IMR-90 (cell line): ENCODE measurements at regions not wholly inside any gene's neighbourhood (a gene's known extent, or its start where the extent isn't known, plus 50 kb on each side); places are given as distances from the start of the nearest gene placed in this dataset.

Experiments
- ATAC-seq: fragments of 200-7000 bp; cut with Tn5 transposase; 2 replicates; pipeline ENCODE4 v1.9.1; 2020; ENCODE audit warnings: low read depth, mild to moderate bottlenecking, moderate library complexity
- BruUV-seq: library from RNA; stranded (reverse); fragments of 400-500 nt; replicated peaks from 2 replicates; lab custom pipeline; 2021; lab: Mats Ljungman, UMichigan
- CTCF ChIA-PET: fragments of 300-600 bp; formaldehyde crosslinking; extraction: SDS; loops from one replicate; lab custom pipeline; 2021; ENCODE audit warnings: antibody characterized with exemption; lab: Yijun Ruan, JAX
- POLR2A ChIA-PET: fragments of 300-600 bp; sonication (Branson Sonifier 250); formaldehyde crosslinking; loops from one replicate; lab custom pipeline; 2022; ENCODE audit warnings: antibody characterized with exemption; ENCODE audit not compliant: unreplicated experiment; lab: Charles Lee
- DNase-seq: peaks from one replicate; pipeline ENCODE4 v3.0.0; 2013
- H2AFZ ChIP-seq: replicated peaks from 2 replicates; pipeline ENCODE3; 2013; ENCODE audit warnings: low read length, mild to moderate bottlenecking; ENCODE audit not compliant: poor library complexity
- H2AK5ac ChIP-seq: 2 replicates; pipeline ENCODE4 v1.6.1; 2013; ENCODE audit warnings: low read depth, low read length, inconsistent platforms
- H2AK9ac ChIP-seq: replicated peaks from 2 replicates; pipeline ENCODE3; 2013; ENCODE audit warnings: mild to moderate bottlenecking, low read depth, low read length, moderate library complexity; ENCODE audit not compliant: poor library complexity
- H2BK120ac ChIP-seq: 2 replicates; pipeline ENCODE4 v1.6.1; 2013; ENCODE audit warnings: low read depth, low read length, inconsistent platforms
- H2BK15ac ChIP-seq: 3 replicates; pipeline ENCODE4 v1.6.1; 2013; ENCODE audit warnings: low read depth, low read length, inconsistent platforms
- H2BK20ac ChIP-seq: 2 replicates; pipeline ENCODE4 v1.6.1; 2013; ENCODE audit warnings: low read depth, mild to moderate bottlenecking, inconsistent platforms, low read length, moderate library complexity
- H2BK5ac ChIP-seq: 2 replicates; pipeline ENCODE4 v1.6.1; 2013; ENCODE audit warnings: mild to moderate bottlenecking, low read depth, low read length, inconsistent platforms; ENCODE audit not compliant: poor library complexity, severe bottlenecking
- H3K14ac ChIP-seq: replicated peaks from 2 replicates; pipeline ENCODE4 v1.6.1; 2013; ENCODE audit warnings: low read depth, low read length, inconsistent platforms
- H3K18ac ChIP-seq: 2 replicates; pipeline ENCODE4 v1.6.1; 2013; ENCODE audit warnings: low read depth, low read length, control low read depth
- H3K23ac ChIP-seq: 2 replicates; pipeline ENCODE4 v1.6.1; 2013; ENCODE audit warnings: low read depth, low read length, inconsistent platforms
- H3K27ac ChIP-seq: 2 replicates; pipeline ENCODE4 v1.5.1; 2013; ENCODE audit warnings: mild to moderate bottlenecking, control low read depth, low read length; ENCODE audit not compliant: insufficient read depth
- H3K27me3 ChIP-seq: 2 replicates; pipeline ENCODE4 v1.6.1; 2013; ENCODE audit warnings: low read length; ENCODE audit not compliant: control insufficient read depth, insufficient read depth
- H3K36me3 ChIP-seq: 2 replicates; pipeline ENCODE4 v1.6.1; 2013; ENCODE audit warnings: low read length, mixed read lengths; ENCODE audit not compliant: control insufficient read depth, insufficient read depth
- H3K4ac ChIP-seq: 2 replicates; pipeline ENCODE4 v1.6.1; 2013; ENCODE audit warnings: low read depth, low read length, inconsistent platforms
- H3K4me1 ChIP-seq: 2 replicates; pipeline ENCODE4 v1.6.1; 2013; ENCODE audit warnings: low read length, mixed read lengths; ENCODE audit not compliant: control insufficient read depth, insufficient read depth
- H3K4me2 ChIP-seq: 2 replicates; pipeline ENCODE4 v1.6.1; 2013; ENCODE audit warnings: low read depth, mild to moderate bottlenecking, control low read depth, low read length, moderate library complexity
- H3K4me3 ChIP-seq: 2 replicates; pipeline ENCODE4 v1.5.1; 2013; ENCODE audit warnings: low read depth, mild to moderate bottlenecking, control low read depth, low read length, moderate library complexity; ENCODE audit not compliant: insufficient read depth
- H3K56ac ChIP-seq: 2 replicates; pipeline ENCODE4 v1.6.1; 2013; ENCODE audit warnings: low read length, inconsistent platforms; ENCODE audit not compliant: insufficient read depth; ENCODE audit errors: extremely low read depth
- H3K79me1 ChIP-seq, 2 experiments: 2 replicates each; pipeline ENCODE4 v1.6.1; 2013; ENCODE audit warnings: low read length in 2 of 2, inconsistent platforms in 1 of 2, low read depth in 1 of 2
- H3K9ac ChIP-seq: 2 replicates; pipeline ENCODE4 v1.6.1; 2013; ENCODE audit warnings: low read depth, low read length, control low read depth
- H3K9me1 ChIP-seq: 2 replicates; pipeline ENCODE4 v1.6.1; 2013; ENCODE audit warnings: low read length, inconsistent platforms; ENCODE audit not compliant: insufficient read depth
- H3K9me3 ChIP-seq: 2 replicates; pipeline ENCODE4 v1.6.1; 2013; ENCODE audit warnings: low read length; ENCODE audit not compliant: control insufficient read depth, insufficient read depth
- H4K20me1 ChIP-seq: 2 replicates; pipeline ENCODE4 v1.6.1; 2013; ENCODE audit warnings: low read length, inconsistent platforms; ENCODE audit not compliant: insufficient read depth
- H4K5ac ChIP-seq: 2 replicates; pipeline ENCODE4 v1.6.1; 2013; ENCODE audit warnings: mild to moderate bottlenecking, low read depth, low read length, control low read depth
- H4K8ac ChIP-seq, 2 experiments: 2 replicates each; pipeline ENCODE4 v1.6.1; 2013; ENCODE audit warnings: low read depth in 2 of 2, low read length in 2 of 2, control low read depth in 1 of 2, inconsistent platforms in 1 of 2
- H4K91ac ChIP-seq: 2 replicates; pipeline ENCODE4 v1.6.1; 2013; ENCODE audit warnings: low read depth, low read length, inconsistent platforms; ENCODE audit not compliant: insufficient read depth
- BHLHE40 ChIP-seq: fragments of 150-350 bp; IDR thresholded peaks from 2 replicates; pipeline ENCODE4 v1.6.1; 2016; ENCODE audit warnings: mild to moderate bottlenecking, low read depth, low read length
- CEBPB ChIP-seq: IDR thresholded peaks from 2 replicates; pipeline ENCODE4 v1.6.1; 2012; ENCODE audit warnings: low read depth, low read length, improper control_type of control experiment
- CHD1 ChIP-seq: IDR thresholded peaks from 2 replicates; pipeline ENCODE4 v1.6.1; 2012; ENCODE audit warnings: low read depth, low read length, improper control_type of control experiment
- CTCF ChIP-seq: conservative IDR thresholded peaks from 2 replicates; pipeline ENCODE4 v1.5.1; 2012; ENCODE audit warnings: mild to moderate bottlenecking, low read depth, low read length, improper control_type of control experiment
- FOS ChIP-seq: fragments of 150-350 bp; IDR thresholded peaks from 2 replicates; pipeline ENCODE4 v1.6.1; 2016; ENCODE audit warnings: low read depth, low read length
- MAFK ChIP-seq: IDR thresholded peaks from 2 replicates; pipeline ENCODE4 v1.6.1; 2012; ENCODE audit warnings: low read depth, low read length, improper control_type of control experiment
- MAZ ChIP-seq: IDR thresholded peaks from 2 replicates; pipeline ENCODE4 v1.6.1; 2012; ENCODE audit warnings: low read depth, mild to moderate bottlenecking, low read length, improper control_type of control experiment, moderate library complexity, borderline replicate concordance
- MXI1 ChIP-seq: IDR thresholded peaks from 2 replicates; pipeline ENCODE4 v1.6.1; 2012; ENCODE audit warnings: low read depth, mild to moderate bottlenecking, low read length, moderate library complexity, borderline replicate concordance
- NFE2L2 ChIP-seq: fragments of 150-350 bp; IDR thresholded peaks from 2 replicates; pipeline ENCODE4 v1.6.1; 2016; ENCODE audit warnings: low read depth, mild to moderate bottlenecking, low read length
- POLR2A ChIP-seq: IDR thresholded peaks from 2 replicates; pipeline ENCODE4 v1.6.1; 2012; ENCODE audit warnings: mild to moderate bottlenecking, low read depth, low read length
- RAD21 ChIP-seq: IDR thresholded peaks from 2 replicates; pipeline ENCODE4 v1.6.1; 2012; ENCODE audit warnings: low read length, improper control_type of control experiment
- RCOR1 ChIP-seq: IDR thresholded peaks from 2 replicates; pipeline ENCODE4 v1.6.1; 2012; ENCODE audit warnings: mild to moderate bottlenecking, low read length, improper control_type of control experiment; ENCODE audit not compliant: insufficient replicate concordance
- RFX5 ChIP-seq: IDR thresholded peaks from 2 replicates; pipeline ENCODE4 v1.8.0; 2012; ENCODE audit warnings: low read depth, mild to moderate bottlenecking, low read length, moderate library complexity
- SMC3 ChIP-seq: fragments of 150-350 bp; IDR thresholded peaks from 2 replicates; pipeline ENCODE4 v1.6.1; 2016; ENCODE audit warnings: low read depth, mild to moderate bottlenecking, antibody characterized with exemption, low read length, moderate library complexity
- whole genome bisulfite sequencing, 2 experiments: methylation state at CpG; one replicate each; pipeline versions ENCODE4 v1.1.5 to v1.1.7; 2013; ENCODE audit warnings: missing lambda C conversion rate in 2 of 2; ENCODE audit not compliant: insufficient read length in 1 of 2; ENCODE audit errors: extremely low coverage in 2 of 2; 5-methylcytosine and 5-hydroxymethylcytosine counted together
- dilution Hi-C: fragments of 300-500 bp; cut with HindIII; formaldehyde crosslinking; loops from one replicate; pipeline ENCODE4 v1.14.3; 2018; ENCODE audit warnings: low sequenced_read_pairs; ENCODE audit not compliant: unreplicated experiment
- in situ Hi-C: fragments of 300-500 bp; cut with MboI; formaldehyde crosslinking; loops from 3 replicates; pipeline ENCODE4 v1.14.3; 2019; ENCODE audit warnings: low sequenced_read_pairs, inconsistent platforms, mixed read lengths
- intact Hi-C: fragments of 100-400 bp; cut with micrococcal nuclease; formaldehyde crosslinking; loops from 2 replicates; pipeline ENCODE4 v1.10.0; 2022
- TF ChIP-seq, protein P1 (sequence below): fragments of 150-350 bp; IDR thresholded peaks from 2 replicates; pipeline ENCODE4 v1.6.1; 2016; ENCODE audit warnings: low read depth, mild to moderate bottlenecking, low read length, moderate library complexity, borderline replicate concordance
- TF ChIP-seq, protein P2 (sequence below): fragments of 150-350 bp; IDR thresholded peaks from 2 replicates; pipeline ENCODE4 v1.6.1; 2017; ENCODE audit warnings: mild to moderate bottlenecking, antibody characterized with exemption, low read length, low read depth

GRCh38 chr20:40895182-40895581, 133.4 kb upstream of the TOP1 start:
- H3K4me3 ChIP-seq: no peak overlapping the region
- H3K56ac ChIP-seq: no peak overlapping the region
- no peak overlapping the region for H2BK120ac ChIP-seq
- no peak overlapping the region for H2BK15ac ChIP-seq
- H3K36me3 ChIP-seq: no peaks in the 10 kb centered on the region
- H3K27ac ChIP-seq: no peak overlapping the region
- no peak overlapping the region for H3K9ac ChIP-seq
- no CpG with 5 or more reads among the region's 3 CpGs for WGBS, 2 experiments
- no peaks in the 10 kb centered on the region for H4K20me1 ChIP-seq
- H3K79me1 ChIP-seq: no peaks in the 10 kb centered on the region
- in situ Hi-C loops: no loop called here
- no peak overlapping the region for H3K4me2 ChIP-seq
- intact Hi-C loops: no loop called here
- BruUV-seq: no TSS peak
- DNase-seq (no peak), ATAC-seq (no peak)
- no peak overlapping the region for H3K18ac ChIP-seq
- H3K4me1 ChIP-seq: no peaks in the 10 kb centered on the region
- H4K5ac ChIP-seq: no peak overlapping the region
- no peaks in the 10 kb centered on the region for H3K9me3 ChIP-seq
- no peak overlapping the region for H2BK20ac ChIP-seq
- H3K23ac ChIP-seq: no peak overlapping the region
- H2AK5ac ChIP-seq: no peak overlapping the region
- no peaks in the 10 kb centered on the region for H3K27me3 ChIP-seq
- no peak overlapping the region for H2BK5ac ChIP-seq
- H4K91ac ChIP-seq: no peak overlapping the region
- POLR2A ChIA-PET: no interaction called here
- dilution Hi-C loops: no loop called here
- no peak overlapping the region for H3K14ac ChIP-seq
- H4K8ac ChIP-seq: no peak overlapping the region
- no peak overlapping the region for H2AK9ac ChIP-seq
- CTCF ChIA-PET: no interaction called here
- H2AFZ ChIP-seq: no peak overlapping the region
- no peak overlapping the region for H3K4ac ChIP-seq
- H3K9me1 ChIP-seq: no peaks in the 10 kb centered on the region
- no peak for TF ChIP-seq RAD21
- no peak for TF ChIP-seq CTCF
- TF ChIP-seq, protein P1, sequence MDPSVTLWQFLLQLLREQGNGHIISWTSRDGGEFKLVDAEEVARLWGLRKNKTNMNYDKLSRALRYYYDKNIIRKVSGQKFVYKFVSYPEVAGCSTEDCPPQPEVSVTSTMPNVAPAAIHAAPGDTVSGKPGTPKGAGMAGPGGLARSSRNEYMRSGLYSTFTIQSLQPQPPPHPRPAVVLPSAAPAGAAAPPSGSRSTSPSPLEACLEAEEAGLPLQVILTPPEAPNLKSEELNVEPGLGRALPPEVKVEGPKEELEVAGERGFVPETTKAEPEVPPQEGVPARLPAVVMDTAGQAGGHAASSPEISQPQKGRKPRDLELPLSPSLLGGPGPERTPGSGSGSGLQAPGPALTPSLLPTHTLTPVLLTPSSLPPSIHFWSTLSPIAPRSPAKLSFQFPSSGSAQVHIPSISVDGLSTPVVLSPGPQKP: no peak
- TF ChIP-seq POLR2A: no peak
- TF ChIP-seq MAFK: no peak
- TF ChIP-seq MXI1: no peak
- TF ChIP-seq CEBPB: no peak
- no peak for TF ChIP-seq RCOR1
- TF ChIP-seq CHD1: no peak
- no peak for TF ChIP-seq MAZ
- no peak for TF ChIP-seq NFE2L2
- no peak for TF ChIP-seq SMC3
- no peak for TF ChIP-seq FOS
- TF ChIP-seq RFX5: no peak
- TF ChIP-seq, protein P2, sequence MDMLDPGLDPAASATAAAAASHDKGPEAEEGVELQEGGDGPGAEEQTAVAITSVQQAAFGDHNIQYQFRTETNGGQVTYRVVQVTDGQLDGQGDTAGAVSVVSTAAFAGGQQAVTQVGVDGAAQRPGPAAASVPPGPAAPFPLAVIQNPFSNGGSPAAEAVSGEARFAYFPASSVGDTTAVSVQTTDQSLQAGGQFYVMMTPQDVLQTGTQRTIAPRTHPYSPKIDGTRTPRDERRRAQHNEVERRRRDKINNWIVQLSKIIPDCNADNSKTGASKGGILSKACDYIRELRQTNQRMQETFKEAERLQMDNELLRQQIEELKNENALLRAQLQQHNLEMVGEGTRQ: no peak
- TF ChIP-seq BHLHE40: no peak
